Neural cell (in vitro differentiated cells): ENCODE measurements at regions not wholly inside any gene's neighbourhood (a gene's known extent, or its start where the extent isn't known, plus 50 kb on each side); places are given as distances from the start of the nearest gene placed in this dataset.
"Not testable (repeated sequence)": the region's sequence is repeated elsewhere in the genome, so short reads cannot be mapped to it uniquely, and the experiment has no call there.

Experiments used
- H2AFZ ChIP-seq: fragments of 200-600, 300-800 bp; sonication (generic), shearing (Covaris generic); 2 replicates; pipeline ENCODE4 v1.6.0; 2014; ENCODE audit warnings: low read depth, mild to moderate bottlenecking, antibody characterized with exemption, low read length, moderate library complexity
- H3F3A ChIP-seq: fragments of 200-600 bp; shearing (Covaris generic); 2 replicates; pipeline ENCODE4 v1.6.1; 2016; ENCODE audit warnings: mild to moderate bottlenecking, moderate library complexity, mixed read lengths, antibody characterized with exemption, low read length; ENCODE audit not compliant: insufficient read depth, poor library complexity, severe bottlenecking
- H3K27ac ChIP-seq: fragments of 200-600, 300-800 bp; sonication (generic), shearing (Covaris generic); 2 replicates; pipeline ENCODE4 v1.5.1; 2014; ENCODE audit warnings: mild to moderate bottlenecking, low read length, moderate library complexity
- H3K27me3 ChIP-seq: fragments of 300-800, 200-600 bp; sonication (generic), shearing (Covaris generic); 2 replicates; pipeline ENCODE4 v1.6.0; 2014; ENCODE audit warnings: mild to moderate bottlenecking, low read depth, low read length, moderate library complexity; ENCODE audit not compliant: insufficient read depth
- H3K36me3 ChIP-seq: fragments of 300-800, 200-600 bp; sonication (generic), shearing (Covaris generic); 2 replicates; pipeline ENCODE4 v1.5.1; 2014; ENCODE audit warnings: mild to moderate bottlenecking, antibody characterized with exemption, low read length, moderate library complexity; ENCODE audit not compliant: insufficient read depth
- H3K4me2 ChIP-seq: fragments of 300-800, 200-600 bp; sonication (generic), shearing (Covaris generic); 2 replicates; pipeline ENCODE4 v1.6.0; 2014; ENCODE audit warnings: mild to moderate bottlenecking, low read length
- H3K4me3 ChIP-seq: fragments of 300-800, 200-600 bp; sonication (generic), shearing (Covaris generic); 2 replicates; pipeline ENCODE4 v1.5.1; 2014; ENCODE audit warnings: mild to moderate bottlenecking, low read length, moderate library complexity
- H3K79me2 ChIP-seq: fragments of 200-600 bp; shearing (Covaris generic); replicated peaks from 2 replicates; pipeline ENCODE4 v1.6.0; 2014; ENCODE audit warnings: mild to moderate bottlenecking, low read length, moderate library complexity; ENCODE audit not compliant: insufficient read depth
- H3K9ac ChIP-seq: fragments of 300-800, 200-600 bp; sonication (generic), shearing (Covaris generic); 2 replicates; pipeline ENCODE4 v1.6.1; 2016; ENCODE audit warnings: mild to moderate bottlenecking, low read length, mixed read lengths
- H3K9me2 ChIP-seq: fragments of 200-600 bp; shearing (Covaris generic); 2 replicates; pipeline ENCODE4 v1.6.1; 2016; ENCODE audit warnings: mild to moderate bottlenecking, low read length, mixed read lengths; ENCODE audit not compliant: insufficient read depth
- H3K9me3 ChIP-seq: fragments of 200-600, 300-800 bp; sonication (generic), shearing (Covaris generic); 2 replicates; pipeline ENCODE4 v1.6.1; 2016; ENCODE audit warnings: mild to moderate bottlenecking, mixed run types, low read length, moderate library complexity, mixed read lengths
- H4K20me1 ChIP-seq: fragments of 200-600 bp; shearing (Covaris generic); 2 replicates; pipeline ENCODE4 v1.6.1; 2016; ENCODE audit warnings: mild to moderate bottlenecking, mixed run types; ENCODE audit not compliant: insufficient read depth
- EP300 ChIP-seq: fragments of 450-650 bp; conservative IDR thresholded peaks from 2 replicates; pipeline ENCODE4 v1.6.1; 2014; ENCODE audit warnings: antibody characterized with exemption, mild to moderate bottlenecking, moderate library complexity; ENCODE audit not compliant: poor library complexity, severe bottlenecking
- EZH2 ChIP-seq: fragments of 200-600, 300-800 bp; shearing (Covaris generic), sonication (generic); IDR thresholded peaks from 2 replicates; pipeline ENCODE4 v1.6.1; 2014; ENCODE audit warnings: antibody characterized with exemption, low read length, borderline replicate concordance, mild to moderate bottlenecking; ENCODE audit not compliant: insufficient read depth, poor library complexity, severe bottlenecking
- POLR2AphosphoS5 ChIP-seq: IDR thresholded peaks from 2 replicates; pipeline ENCODE4 v1.6.1; 2012
- RAD21 ChIP-seq: fragments of 450-650 bp; conservative IDR thresholded peaks from 2 replicates; pipeline ENCODE4 v1.6.1; 2014; ENCODE audit warnings: antibody characterized with exemption, mild to moderate bottlenecking, moderate library complexity
- TAF1 ChIP-seq: IDR thresholded peaks from 2 replicates; pipeline ENCODE4 v1.6.1; 2012; ENCODE audit warnings: low read depth
- TF ChIP-seq, protein P1 (sequence below): fragments of 450-650 bp; IDR thresholded peaks from 2 replicates; pipeline ENCODE4 v1.5.1; 2014; ENCODE audit warnings: antibody characterized with exemption, mild to moderate bottlenecking, moderate library complexity; ENCODE audit not compliant: poor library complexity, severe bottlenecking
- TF ChIP-seq, protein P2 (sequence below): IDR thresholded peaks from 2 replicates; pipeline ENCODE4 v1.6.1; 2012; ENCODE audit warnings: borderline replicate concordance

DNA sequence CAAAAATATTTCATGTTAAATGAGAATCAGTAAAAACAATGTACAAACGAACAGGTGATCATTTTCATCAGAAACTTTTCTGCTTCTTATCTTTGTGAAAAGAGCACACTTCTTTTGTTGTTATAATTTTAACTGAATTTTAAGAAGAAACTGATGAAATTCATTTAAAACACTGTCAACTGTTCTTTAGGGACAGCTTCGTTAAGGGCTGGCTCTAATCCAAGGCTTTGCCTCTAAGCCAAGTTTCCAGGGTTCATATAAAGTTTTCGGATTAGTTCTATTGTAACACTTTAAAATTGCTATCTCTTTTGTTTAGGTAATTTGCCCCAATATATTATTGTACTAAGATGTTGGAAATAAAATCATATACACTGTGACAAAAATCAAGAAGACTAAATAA, 559.2 kb downstream of the TUSC1 start:
- no peak overlapping the region for H3K27ac ChIP-seq
- H3K79me2 ChIP-seq, result no peaks in the 10 kb centered on the region
- no peak overlapping the region for H3K9ac ChIP-seq
- no peak overlapping the region for H3K4me2 ChIP-seq
- no peak overlapping the region for H3K4me3 ChIP-seq
- no peaks in the 10 kb centered on the region for H3K36me3 ChIP-seq
- TF ChIP-seq POLR2AphosphoS5 (no peak), EP300 (no peak), EZH2 (no peak), RAD21 (no peak), TAF1 (no peak)
- TF ChIP-seq, protein P1, sequence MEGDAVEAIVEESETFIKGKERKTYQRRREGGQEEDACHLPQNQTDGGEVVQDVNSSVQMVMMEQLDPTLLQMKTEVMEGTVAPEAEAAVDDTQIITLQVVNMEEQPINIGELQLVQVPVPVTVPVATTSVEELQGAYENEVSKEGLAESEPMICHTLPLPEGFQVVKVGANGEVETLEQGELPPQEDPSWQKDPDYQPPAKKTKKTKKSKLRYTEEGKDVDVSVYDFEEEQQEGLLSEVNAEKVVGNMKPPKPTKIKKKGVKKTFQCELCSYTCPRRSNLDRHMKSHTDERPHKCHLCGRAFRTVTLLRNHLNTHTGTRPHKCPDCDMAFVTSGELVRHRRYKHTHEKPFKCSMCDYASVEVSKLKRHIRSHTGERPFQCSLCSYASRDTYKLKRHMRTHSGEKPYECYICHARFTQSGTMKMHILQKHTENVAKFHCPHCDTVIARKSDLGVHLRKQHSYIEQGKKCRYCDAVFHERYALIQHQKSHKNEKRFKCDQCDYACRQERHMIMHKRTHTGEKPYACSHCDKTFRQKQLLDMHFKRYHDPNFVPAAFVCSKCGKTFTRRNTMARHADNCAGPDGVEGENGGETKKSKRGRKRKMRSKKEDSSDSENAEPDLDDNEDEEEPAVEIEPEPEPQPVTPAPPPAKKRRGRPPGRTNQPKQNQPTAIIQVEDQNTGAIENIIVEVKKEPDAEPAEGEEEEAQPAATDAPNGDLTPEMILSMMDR, result no peak
- TF ChIP-seq, protein P2, sequence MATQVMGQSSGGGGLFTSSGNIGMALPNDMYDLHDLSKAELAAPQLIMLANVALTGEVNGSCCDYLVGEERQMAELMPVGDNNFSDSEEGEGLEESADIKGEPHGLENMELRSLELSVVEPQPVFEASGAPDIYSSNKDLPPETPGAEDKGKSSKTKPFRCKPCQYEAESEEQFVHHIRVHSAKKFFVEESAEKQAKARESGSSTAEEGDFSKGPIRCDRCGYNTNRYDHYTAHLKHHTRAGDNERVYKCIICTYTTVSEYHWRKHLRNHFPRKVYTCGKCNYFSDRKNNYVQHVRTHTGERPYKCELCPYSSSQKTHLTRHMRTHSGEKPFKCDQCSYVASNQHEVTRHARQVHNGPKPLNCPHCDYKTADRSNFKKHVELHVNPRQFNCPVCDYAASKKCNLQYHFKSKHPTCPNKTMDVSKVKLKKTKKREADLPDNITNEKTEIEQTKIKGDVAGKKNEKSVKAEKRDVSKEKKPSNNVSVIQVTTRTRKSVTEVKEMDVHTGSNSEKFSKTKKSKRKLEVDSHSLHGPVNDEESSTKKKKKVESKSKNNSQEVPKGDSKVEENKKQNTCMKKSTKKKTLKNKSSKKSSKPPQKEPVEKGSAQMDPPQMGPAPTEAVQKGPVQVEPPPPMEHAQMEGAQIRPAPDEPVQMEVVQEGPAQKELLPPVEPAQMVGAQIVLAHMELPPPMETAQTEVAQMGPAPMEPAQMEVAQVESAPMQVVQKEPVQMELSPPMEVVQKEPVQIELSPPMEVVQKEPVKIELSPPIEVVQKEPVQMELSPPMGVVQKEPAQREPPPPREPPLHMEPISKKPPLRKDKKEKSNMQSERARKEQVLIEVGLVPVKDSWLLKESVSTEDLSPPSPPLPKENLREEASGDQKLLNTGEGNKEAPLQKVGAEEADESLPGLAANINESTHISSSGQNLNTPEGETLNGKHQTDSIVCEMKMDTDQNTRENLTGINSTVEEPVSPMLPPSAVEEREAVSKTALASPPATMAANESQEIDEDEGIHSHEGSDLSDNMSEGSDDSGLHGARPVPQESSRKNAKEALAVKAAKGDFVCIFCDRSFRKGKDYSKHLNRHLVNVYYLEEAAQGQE, result no peak
- no peak overlapping the region for H2AFZ ChIP-seq
- no peaks in the 10 kb centered on the region for H4K20me1 ChIP-seq
- peaks cover 17% of the 10 kb centered on the region for H3K27me3 ChIP-seq
- no peaks in the 10 kb centered on the region for H3K9me3 ChIP-seq
- H3F3A ChIP-seq, result no peaks in the 10 kb centered on the region
- no peaks in the 10 kb centered on the region for H3K9me2 ChIP-seq

DNA sequence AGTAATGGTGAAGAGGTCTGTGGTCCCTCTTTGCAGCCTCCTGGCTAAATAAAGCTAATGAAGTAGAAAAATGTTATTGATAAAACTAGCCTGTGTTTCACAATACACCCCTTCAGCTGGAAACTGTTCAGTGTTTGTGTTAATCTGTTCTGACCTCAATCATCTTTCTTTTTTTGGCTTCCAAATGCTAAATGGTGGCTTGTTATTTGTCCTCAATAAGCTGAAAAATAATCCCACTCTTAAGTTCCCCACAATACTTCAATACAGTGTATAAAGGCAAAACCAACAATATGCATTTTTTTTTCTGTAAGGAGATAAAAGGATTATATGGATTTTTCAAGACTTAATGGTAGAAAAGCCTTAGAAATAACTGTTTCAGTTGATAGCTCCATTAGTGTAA, 560.5 kb downstream of the TUSC1 start:
- Histone ChIP-seq H3K4me3 (no peak overlapping the region), H3K9me2 (no peaks in the 10 kb centered on the region), H3K79me2 (no peaks in the 10 kb centered on the region), H3K36me3 (no peaks in the 10 kb centered on the region), H3K27ac (no peak overlapping the region), H4K20me1 (no peaks in the 10 kb centered on the region), H2AFZ (no peak overlapping the region), H3K9me3 (no peaks in the 10 kb centered on the region), H3F3A (no peaks in the 10 kb centered on the region), H3K9ac (no peak overlapping the region), H3K4me2 (no peak overlapping the region), H3K27me3 (peaks cover 17% of the 10 kb centered on the region)
- TF ChIP-seq TAF1, result no peak
- TF ChIP-seq POLR2AphosphoS5, result peak; percentile 31

DNA sequence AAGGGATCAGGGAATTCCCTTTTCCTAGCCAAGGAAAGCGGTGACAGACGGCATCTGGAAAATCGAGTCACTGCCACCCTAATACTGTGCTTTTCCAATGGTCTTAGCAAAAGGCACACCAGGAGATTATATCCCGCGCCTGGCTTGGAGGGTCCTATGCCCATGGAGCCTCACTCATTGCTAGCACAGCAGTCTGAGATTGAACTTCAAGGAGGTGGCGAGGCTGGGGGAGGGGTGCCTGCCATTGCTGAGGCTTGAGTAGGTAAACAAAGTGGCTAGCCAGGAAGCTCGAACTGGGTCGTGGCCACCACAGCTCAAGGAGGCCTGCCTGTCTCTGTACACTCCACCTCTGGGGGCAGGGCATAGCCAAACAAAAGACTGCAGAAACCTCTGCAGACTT, 556.5 kb upstream of the IZUMO3 start:
- not testable (repeated sequence) for H4K20me1 ChIP-seq, H3K27ac ChIP-seq, H3K9me2 ChIP-seq, H3F3A ChIP-seq, H3K4me2 ChIP-seq, H3K9me3 ChIP-seq, H3K79me2 ChIP-seq, H3K4me3 ChIP-seq, H3K36me3 ChIP-seq, H3K27me3 ChIP-seq, H3K9ac ChIP-seq, H2AFZ ChIP-seq
